ENCODE measurements at regions not wholly inside any gene's neighbourhood (a gene's known extent, or its start where the extent isn't known, plus 50 kb on each side); places are given as distances from the start of the nearest gene placed in this dataset.

DNA sequence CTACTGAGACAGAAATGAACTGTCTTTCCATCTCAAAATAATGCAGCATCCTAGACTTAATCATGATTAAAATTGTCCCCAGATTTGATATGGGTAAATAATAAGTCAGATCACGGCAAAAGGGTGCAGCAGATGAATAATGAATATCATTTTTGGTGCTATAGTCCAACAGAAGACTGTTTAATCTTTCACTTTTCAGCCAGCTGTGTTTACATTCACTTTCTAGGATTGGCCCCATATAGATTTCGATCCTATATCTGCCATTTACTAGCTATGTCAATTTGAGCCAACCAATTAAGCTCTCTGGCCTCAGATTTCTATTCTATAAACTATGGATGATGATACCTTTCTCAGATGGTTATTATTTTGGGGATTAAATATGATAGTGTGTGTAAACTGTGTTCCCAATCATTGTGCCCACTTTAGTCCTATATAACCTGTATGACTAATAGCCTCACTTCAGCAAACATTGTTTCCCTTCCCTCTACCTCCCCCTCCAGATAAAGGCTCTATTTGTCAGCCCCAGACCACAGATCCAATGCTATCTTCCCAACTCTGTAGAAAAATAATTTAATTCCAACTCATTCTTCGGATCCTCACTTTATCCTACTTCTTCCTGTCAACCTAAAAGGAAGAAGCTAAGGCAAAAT is 53.6 kb upstream of the NT5E start:
- DNase-seq (ENCODE audit: low spot score): no peak

GRCh38 chr6:85395746-85396145 is 54.1 kb upstream of the NT5E start:
- DNase-seq (ENCODE audit: low spot score): no peak

GRCh38 chr6:85394853-85395538 is 54.9 kb upstream of the NT5E start:
- DNase-seq (ENCODE audit: low spot score): no peak

DNA sequence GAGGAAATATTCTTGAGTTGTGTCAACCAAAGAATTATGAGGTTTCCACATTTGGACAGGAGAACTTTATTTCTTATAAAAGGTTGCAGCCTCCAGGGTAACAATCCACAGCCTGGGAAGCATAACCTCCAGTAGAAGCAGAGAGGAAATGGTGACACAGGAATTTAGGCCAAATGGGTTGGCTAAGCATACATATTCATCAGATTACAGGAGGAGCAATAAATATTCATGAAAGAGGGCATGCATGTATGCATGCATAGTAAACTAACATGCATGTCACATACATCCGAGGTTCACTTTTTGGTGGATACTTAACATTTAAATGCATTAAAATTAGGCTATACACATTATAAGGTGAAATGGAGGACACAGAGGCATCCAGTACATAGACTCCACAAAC is 55.7 kb upstream of the NT5E start:
- no peak for DNase-seq (ENCODE audit: low spot score)

GRCh38 chr6:85392379-85392778 is 57.5 kb upstream of the NT5E start:
- no peak for DNase-seq (ENCODE audit: low spot score)

GRCh38 chr6:85390775-85391174 is 59.1 kb upstream of the NT5E start:
- DNase-seq (ENCODE audit: low spot score): no peak

- peak; percentile 44 for DNase-seq (ENCODE audit: low spot score)
These were observed 59.7 kb upstream of the NT5E start for GRCh38 chr6:85390105-85390728.

DNA sequence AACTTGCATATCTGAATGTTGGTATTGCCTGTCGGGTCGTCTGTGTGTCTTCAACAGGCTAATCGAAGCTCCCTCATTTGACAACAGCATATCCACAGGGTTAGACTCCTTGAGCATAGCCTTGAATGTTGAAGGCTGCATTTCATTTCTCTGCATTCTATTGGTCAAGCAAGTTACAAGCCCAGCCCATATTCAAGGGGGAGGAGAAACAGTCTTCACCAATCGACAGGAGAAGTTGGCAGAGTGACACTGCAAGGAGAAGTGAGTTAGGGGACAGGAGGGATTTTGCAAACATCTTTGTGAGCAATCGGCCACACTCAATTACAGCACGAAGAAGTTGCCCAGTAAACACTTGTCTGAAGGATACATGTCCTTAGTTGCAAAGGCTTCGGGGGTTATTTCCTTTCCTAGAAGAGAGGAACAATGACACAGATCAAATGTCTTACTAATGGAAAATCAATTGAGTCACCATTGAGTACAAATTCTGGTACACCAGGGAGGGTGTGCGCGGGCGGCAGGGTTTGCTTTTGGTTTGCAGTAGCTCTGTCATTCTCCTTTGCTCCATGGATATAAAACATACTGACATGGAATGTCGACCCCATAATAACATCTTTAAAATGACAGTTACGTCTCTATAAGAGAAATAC is 60.6 kb upstream of the NT5E start:
- no peak for DNase-seq (ENCODE audit: low spot score)

- DNase-seq (ENCODE audit: low spot score): no peak
These were observed 61.4 kb upstream of the NT5E start for GRCh38 chr6:85388531-85388930.

DNA sequence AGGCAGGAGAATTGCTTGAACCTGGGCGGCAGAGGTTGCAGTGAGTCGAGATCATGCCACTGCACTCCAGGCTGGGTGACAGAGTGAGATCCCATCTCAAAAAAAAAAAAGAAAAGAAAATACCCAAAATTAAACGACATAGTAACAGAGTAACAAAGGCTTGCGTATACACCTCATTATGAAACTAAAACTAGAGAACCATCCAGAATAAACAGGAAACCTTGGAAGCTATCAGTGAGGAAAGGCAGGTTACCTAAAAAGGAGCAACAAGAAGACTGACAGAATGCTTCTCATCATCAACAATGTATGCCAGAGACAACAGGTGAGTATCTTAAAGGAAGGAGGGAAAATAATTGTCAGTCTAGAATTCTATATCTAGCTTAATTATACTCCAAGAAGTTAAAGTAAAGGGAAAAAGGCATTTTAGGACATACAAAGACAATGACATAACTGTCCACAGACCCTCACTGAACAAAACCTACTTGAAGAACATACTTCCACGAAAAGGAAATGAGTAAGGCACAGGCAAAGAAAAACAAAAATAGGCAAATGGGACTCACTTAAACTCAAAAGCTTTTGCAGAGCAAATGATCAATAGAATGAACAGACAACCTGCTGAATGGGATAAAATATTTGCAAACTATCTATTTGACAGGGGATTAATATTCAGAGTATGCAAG is 64.1 kb upstream of the NT5E start:
- no peak for DNase-seq (ENCODE audit: low spot score)

GRCh38 chr6:85383042-85383441 is 66.8 kb upstream of the NT5E start:
- no peak for DNase-seq (ENCODE audit: low spot score)

- DNase-seq (ENCODE audit: low spot score): no peak
These were observed 67.3 kb upstream of the NT5E start for GRCh38 chr6:85382541-85382940.

GRCh38 chr6:85372915-85373270 is 77.0 kb upstream of the NT5E start:
- DNase-seq (ENCODE audit: low spot score): no peak

GRCh38 chr6:85372188-85372914 is 77.5 kb upstream of the NT5E start:
- DNase-seq (ENCODE audit: low spot score): no peak

GRCh38 chr6:85368631-85369030 is 81.3 kb upstream of the NT5E start:
- no peak for DNase-seq (ENCODE audit: low spot score)

DNA sequence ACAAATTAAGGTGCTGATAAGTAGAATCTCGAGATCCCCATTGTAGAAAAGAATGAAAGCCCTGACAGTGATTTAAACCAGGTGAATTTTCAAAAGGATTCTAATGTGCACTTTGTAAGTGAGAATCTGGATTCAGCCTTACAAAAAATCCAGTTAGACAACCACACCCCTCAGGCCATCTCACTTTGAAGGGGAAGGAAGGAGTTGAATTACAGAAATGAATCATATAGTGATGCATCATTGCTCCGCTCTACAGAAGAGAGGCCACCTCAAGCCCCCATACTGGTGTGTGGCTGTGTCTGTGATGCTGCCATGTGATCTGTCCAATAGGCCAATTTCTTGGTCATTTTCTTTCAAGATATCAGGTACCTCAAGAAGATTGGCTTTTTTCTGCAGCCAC is 85.5 kb upstream of the NT5E start:
- DNase-seq (ENCODE audit: low spot score): peak; percentile 60

- DNase-seq (ENCODE audit: low spot score): no peak
These were observed 86.0 kb upstream of the NT5E start for GRCh38 chr6:85363870-85364269.

DNA sequence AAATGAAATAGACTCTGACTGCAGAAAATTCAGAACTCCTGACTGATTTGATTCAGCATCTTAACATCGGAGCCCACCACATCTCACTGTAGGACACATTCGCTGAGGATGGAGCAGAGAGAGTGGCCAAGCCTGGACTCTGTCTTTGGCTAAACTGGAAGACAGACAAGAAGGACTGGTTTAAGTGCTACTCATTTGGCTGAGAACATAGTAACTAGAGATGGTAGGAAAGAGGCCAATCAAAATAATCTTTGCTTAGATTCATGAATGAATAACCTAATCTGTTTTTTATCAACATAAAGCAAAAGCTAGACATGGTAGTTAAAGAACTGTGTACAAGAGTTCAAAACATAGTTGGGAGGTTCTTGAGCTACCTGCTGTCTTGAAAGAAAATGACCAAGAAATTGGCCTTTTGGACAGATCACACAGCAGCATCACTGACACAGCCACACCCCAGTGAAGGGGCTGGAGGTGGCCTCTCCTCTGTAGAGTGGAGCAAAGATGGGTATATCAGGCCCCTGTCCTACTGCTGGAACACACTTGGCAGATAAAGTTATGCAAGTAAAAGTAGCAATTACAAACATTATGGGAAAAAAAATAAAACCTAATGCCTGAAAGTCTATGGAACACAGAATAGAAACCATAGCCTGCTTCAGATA is 87.1 kb upstream of the NT5E start:
- DNase-seq (ENCODE audit: low spot score): no peak

GRCh38 chr6:85361643-85362014 is 88.3 kb upstream of the NT5E start:
- DNase-seq (ENCODE audit: low spot score): no peak

- peak; percentile 86 for DNase-seq (ENCODE audit: low spot score)
These were observed 88.9 kb upstream of the NT5E start for GRCh38 chr6:85360794-85361642.

All from AG20443 (cell line).